Suprapubic skin (tissue), 4 donors: ENCODE measurements at regions not wholly inside any gene's neighbourhood (a gene's known extent, or its start where the extent isn't known, plus 50 kb on each side); places are given as distances from the start of the nearest gene placed in this dataset.

Experiments used
- DNase-seq, 2 donors: peaks; one replicate each; pipeline ENCODE4 v3.0.0-alpha.2; 2019; ENCODE audit warnings: low spot score in 2 of 2
- H3K27ac ChIP-seq: fragments of 200-600 bp; sonication (generic); one replicate; pipeline ENCODE4 v1.5.1; 2019
- H3K27me3 ChIP-seq: fragments of 200-600 bp; sonication (generic); one replicate; pipeline ENCODE4 v1.5.1; 2019
- H3K36me3 ChIP-seq: fragments of 200-600 bp; sonication (generic); one replicate; pipeline ENCODE4 v1.5.1; 2019
- H3K4me1 ChIP-seq: fragments of 200-600 bp; sonication (generic); one replicate; pipeline ENCODE4 v1.5.1; 2019
- H3K4me3 ChIP-seq: fragments of 200-600 bp; sonication (generic); one replicate; pipeline ENCODE4 v1.5.1; 2019; ENCODE audit warnings: mild to moderate bottlenecking
- H3K9me3 ChIP-seq: fragments of 200-600 bp; sonication (generic); one replicate; pipeline ENCODE4 v1.5.1; 2019
- CTCF ChIP-seq, 2 donors: fragments of 200-600 bp in 1 of 2; fragments of 450-650 bp in 1 of 2; sonication (generic) in 1 of 2; IDR thresholded peaks; one replicate each; pipeline ENCODE4 v1.5.1; 2016 to 2019; ENCODE audit warnings: antibody characterized with exemption in 2 of 2, mild to moderate bottlenecking in 1 of 2, moderate library complexity in 1 of 2
- EP300 ChIP-seq: sonication (generic); formaldehyde crosslinking; IDR thresholded peaks from one replicate; pipeline ENCODE4 v1.6.1; 2017; ENCODE audit warnings: antibody characterized with exemption
- POLR2A ChIP-seq, 2 donors: fragments of 450-650 bp; IDR thresholded peaks; one replicate each; pipeline ENCODE4 v1.6.1; 2017; ENCODE audit warnings: antibody characterized with exemption in 2 of 2, mild to moderate bottlenecking in 2 of 2, moderate library complexity in 2 of 2
- POLR2AphosphoS5 ChIP-seq, 3 donors: sonication (generic); formaldehyde crosslinking; IDR thresholded peaks; one replicate each; pipeline ENCODE4 v1.6.1; 2017; ENCODE audit warnings: antibody characterized with exemption in 3 of 3
- WGBS: methylation state at CpG from one replicate; pipeline ENCODE4 v1.1.5; 2018; 5-methylcytosine and 5-hydroxymethylcytosine counted together

- 52% methylated on average over 15 of the region's 15 CpGs for WGBS
- H3K4me3 ChIP-seq, result no peak overlapping the region
- peak in 1 of 2 donors; percentile 64 for DNase-seq
These were observed 261.6 kb upstream of the TNRC6C start for GRCh38 chr17:77696721-77697460.

GRCh38 chr17:77697480-77698400 is 260.8 kb upstream of the TNRC6C start:
- H3K4me1 ChIP-seq, result no peaks in the 10 kb centered on the region
- no peak for TF ChIP-seq POLR2AphosphoS5 (IDR thresholded peaks at IDR 0.05)
- no peak for TF ChIP-seq EP300
- TF ChIP-seq POLR2A (IDR thresholded peaks at IDR 0.05), result no peak
- no peak for TF ChIP-seq CTCF (IDR thresholded peaks at IDR 0.05)
- WGBS, result 86% methylated on average over 16 of the region's 16 CpGs
- no peak overlapping the region for H3K4me3 ChIP-seq
- DNase-seq, result peak in 1 of 2 donors; percentile 72
- H3K36me3 ChIP-seq, result no peaks in the 10 kb centered on the region
- peaks cover 3% of the 10 kb centered on the region for H3K9me3 ChIP-seq
- H3K27me3 ChIP-seq, result peaks cover 65% of the 10 kb centered on the region
- no peak overlapping the region for H3K27ac ChIP-seq

More at GRCh38 chr17:77696721-77697460, 261.6 kb upstream of the TNRC6C start:
- TF ChIP-seq EP300, result no peak
- no peak for TF ChIP-seq CTCF (IDR thresholded peaks at IDR 0.05)
- TF ChIP-seq POLR2AphosphoS5 (IDR thresholded peaks at IDR 0.05), result no peak
- no peak for TF ChIP-seq POLR2A (IDR thresholded peaks at IDR 0.05)
- H3K27ac ChIP-seq, result no peak overlapping the region
- H3K36me3 ChIP-seq, result no peaks in the 10 kb centered on the region
- peaks cover 65% of the 10 kb centered on the region for H3K27me3 ChIP-seq
- H3K4me1 ChIP-seq, result no peaks in the 10 kb centered on the region
- no peaks in the 10 kb centered on the region for H3K9me3 ChIP-seq

GRCh38 chr17:77698903-77699623 is 259.4 kb upstream of the TNRC6C start:
- Histone ChIP-seq H3K4me3 (no peak overlapping the region), H3K9me3 (peaks cover 12% of the 10 kb centered on the region), H3K4me1 (no peaks in the 10 kb centered on the region), H3K36me3 (no peaks in the 10 kb centered on the region), H3K27ac (no peak overlapping the region), H3K27me3 (peaks cover 51% of the 10 kb centered on the region)
- DNase-seq, result peak in 1 of 2 donors; percentile 60
- no peak for TF ChIP-seq POLR2A (IDR thresholded peaks at IDR 0.05)
- no peak for TF ChIP-seq POLR2AphosphoS5 (IDR thresholded peaks at IDR 0.05)
- TF ChIP-seq EP300, result no peak
- 91% methylated on average over 15 of the region's 21 CpGs for WGBS

- Histone ChIP-seq H3K4me3 (no peak overlapping the region), H3K9me3 (peaks cover 24% of the 10 kb centered on the region), H3K27me3 (peaks cover 43% of the 10 kb centered on the region), H3K36me3 (no peaks in the 10 kb centered on the region), H3K4me1 (no peaks in the 10 kb centered on the region), H3K27ac (no peak overlapping the region)
- peak in 1 of 2 donors; percentile 65 for DNase-seq
- no peak for TF ChIP-seq CTCF (IDR thresholded peaks at IDR 0.05)
- no peak for TF ChIP-seq POLR2A (IDR thresholded peaks at IDR 0.05)
- no peak for TF ChIP-seq POLR2AphosphoS5 (IDR thresholded peaks at IDR 0.05)
- TF ChIP-seq EP300, result no peak
- WGBS, result 75% methylated on average over 13 of the region's 13 CpGs
These were observed 258.2 kb upstream of the TNRC6C start for GRCh38 chr17:77700165-77700881.

- no peak for TF ChIP-seq EP300
- WGBS, result 64% methylated on average over 5 of the region's 5 CpGs
- H3K4me3 ChIP-seq, result no peak overlapping the region
- peaks cover 25% of the 10 kb centered on the region for H3K9me3 ChIP-seq
- peaks cover 29% of the 10 kb centered on the region for H3K27me3 ChIP-seq
- no peak overlapping the region for H3K27ac ChIP-seq
- H3K36me3 ChIP-seq, result no peaks in the 10 kb centered on the region
- no peaks in the 10 kb centered on the region for H3K4me1 ChIP-seq
- DNase-seq, result peak in 1 of 2 donors; percentile 35
These were observed 256.5 kb upstream of the TNRC6C start for GRCh38 chr17:77701996-77702395.
